ENCODE measurements at regions not wholly inside any gene's neighbourhood (a gene's known extent, or its start where the extent isn't known, plus 50 kb on each side); places are given as distances from the start of the nearest gene placed in this dataset.
A peak's percentile ranks its signal among the peaks of the same experiment; 100 is the strongest.
"Not testable (repeated sequence)": the region's sequence is repeated elsewhere in the genome, so short reads cannot be mapped to it uniquely, and the experiment has no call there.

DNA sequence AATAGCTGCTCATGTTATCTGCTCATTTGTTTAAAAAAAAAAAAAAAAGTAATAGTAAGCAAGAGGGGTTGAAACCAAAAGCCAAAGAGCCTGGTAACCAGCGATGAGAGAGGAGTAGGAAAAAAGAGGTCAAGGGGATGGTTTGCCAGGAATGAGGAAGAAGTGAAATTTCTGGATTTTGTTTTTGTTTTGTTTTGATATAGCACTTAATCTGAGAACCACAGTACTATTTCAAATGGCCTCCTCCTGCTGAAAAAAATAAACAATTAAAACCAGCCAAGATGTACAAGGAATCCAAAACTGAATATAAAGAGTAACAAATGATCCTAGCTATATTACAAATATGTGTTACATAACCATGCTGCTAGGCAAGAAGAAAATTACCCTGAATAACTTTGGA lies 213.1 kb downstream of the FGFR2 start:
- DNase-seq (ENCODE audit: low spot score): no peak

DNA sequence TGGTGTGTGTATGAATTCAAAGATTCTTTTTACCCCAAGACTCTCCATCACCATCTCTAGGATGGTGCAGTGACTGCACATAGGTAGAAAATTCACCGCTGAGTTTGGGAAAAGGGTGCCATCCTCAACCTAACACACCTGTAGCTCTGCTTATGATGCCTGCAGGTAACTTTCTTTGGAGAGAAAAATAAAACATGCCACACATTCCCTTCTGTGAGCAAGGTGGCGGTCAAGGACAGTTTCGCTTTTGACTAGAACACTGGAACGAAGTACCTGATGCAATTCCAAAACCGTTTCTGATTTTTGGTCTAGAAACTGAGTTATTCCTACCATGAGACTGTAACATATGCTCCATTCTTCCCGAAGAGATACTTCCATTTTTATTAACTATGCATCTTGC lies 205.6 kb downstream of the FGFR2 start:
- DNase-seq (ENCODE audit: low spot score): no peak

DNA sequence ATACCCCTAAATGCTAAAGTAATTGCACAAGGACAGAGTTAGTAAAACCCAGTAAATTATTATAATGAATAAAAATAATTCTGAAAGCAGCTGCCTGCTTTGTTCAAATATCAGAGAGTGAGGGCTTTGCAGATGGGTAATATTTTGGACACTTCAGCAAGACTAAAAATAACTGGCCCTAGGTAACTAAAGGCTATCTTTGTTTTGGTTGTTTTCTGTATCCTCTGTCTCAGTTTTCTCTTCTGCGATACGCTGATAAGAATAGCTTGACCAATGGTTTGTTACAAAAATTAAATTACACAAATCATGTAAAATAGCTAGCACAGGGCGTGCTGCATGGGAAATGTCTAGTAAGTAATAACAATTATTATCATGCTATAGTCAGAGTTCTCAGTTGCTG lies 204.7 kb downstream of the FGFR2 start:
- no peak for DNase-seq (ENCODE audit: low spot score)

DNA sequence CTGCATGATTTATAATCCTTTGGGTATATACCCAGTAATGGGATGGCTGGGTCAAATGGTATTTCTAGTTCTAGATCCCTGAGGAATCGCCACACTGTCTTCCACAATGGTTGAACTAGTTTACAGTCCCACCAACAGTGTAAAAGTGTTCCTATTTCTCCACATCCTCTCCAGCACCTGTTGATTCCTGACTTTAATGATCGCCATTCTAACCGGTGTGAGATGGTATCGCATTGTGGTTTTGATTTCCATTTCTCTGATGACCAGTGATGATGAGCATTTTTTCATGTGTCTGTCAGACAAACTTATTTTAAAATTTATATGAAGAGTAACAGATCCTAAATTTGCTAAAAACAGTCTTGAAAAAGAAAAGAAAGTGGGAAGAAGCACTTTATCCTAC lies 197.7 kb downstream of the FGFR2 start:
- not testable (repeated sequence) for DNase-seq (ENCODE audit: low spot score)

DNA sequence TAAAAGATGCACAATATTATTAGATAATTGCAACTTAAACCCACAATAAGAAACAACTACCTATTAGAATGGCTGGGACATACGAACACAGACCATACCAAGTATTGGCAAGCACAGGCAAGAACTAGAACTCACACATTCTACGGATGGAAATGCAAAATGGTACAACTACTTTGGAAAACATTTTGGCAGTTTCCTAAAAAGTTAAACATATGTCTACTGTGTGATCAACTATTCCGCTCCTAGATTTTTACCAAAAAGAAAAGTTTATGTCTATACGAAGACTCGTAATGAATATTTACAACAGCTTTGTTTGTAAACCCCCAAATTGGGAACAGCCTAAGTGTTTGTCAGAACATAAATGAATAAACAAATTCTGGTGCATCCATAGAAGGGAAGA lies 194.7 kb downstream of the FGFR2 start:
- no peak for DNase-seq (ENCODE audit: low spot score)

DNA sequence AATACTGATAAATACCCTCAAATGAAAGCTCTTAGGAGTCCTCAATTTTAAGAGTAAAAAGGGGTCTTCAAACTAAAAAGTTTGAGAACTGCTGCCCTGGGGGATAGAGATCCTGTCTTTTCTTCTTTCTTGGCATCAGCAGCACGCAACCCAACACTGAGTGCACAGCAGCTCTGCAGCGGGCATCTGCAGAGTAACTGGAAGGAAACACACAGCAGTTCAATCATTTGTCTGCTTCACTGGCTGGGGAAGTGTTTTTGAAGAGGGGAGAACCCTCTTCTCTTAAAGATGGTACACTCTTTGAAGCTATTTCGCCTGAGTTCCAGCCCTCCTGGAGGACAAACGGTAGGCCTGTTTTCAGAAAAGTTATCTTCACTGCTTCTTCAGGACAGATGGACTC lies 193.6 kb downstream of the FGFR2 start:
- DNase-seq (ENCODE audit: low spot score): no peak

DNA sequence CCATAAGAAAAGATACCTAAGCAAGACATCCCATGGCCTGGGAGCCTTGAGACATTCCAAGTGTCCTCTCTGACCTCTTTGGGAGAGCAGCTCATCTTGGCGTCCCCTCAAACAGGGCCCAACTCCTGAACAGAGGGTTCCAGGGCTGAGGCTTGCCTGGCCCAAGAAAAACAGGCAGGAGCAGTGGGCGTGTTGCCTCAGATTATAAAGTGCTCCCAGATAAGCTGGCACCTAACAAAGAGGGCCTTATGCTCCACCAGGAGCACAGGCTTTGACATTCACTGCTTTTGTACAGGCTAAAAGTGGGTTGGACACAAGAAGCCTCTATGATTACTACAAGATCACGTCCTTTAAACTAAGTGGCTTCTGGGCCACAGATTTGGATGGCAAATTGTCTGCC lies 193.1 kb downstream of the FGFR2 start:
- no peak for DNase-seq (ENCODE audit: low spot score)

DNA sequence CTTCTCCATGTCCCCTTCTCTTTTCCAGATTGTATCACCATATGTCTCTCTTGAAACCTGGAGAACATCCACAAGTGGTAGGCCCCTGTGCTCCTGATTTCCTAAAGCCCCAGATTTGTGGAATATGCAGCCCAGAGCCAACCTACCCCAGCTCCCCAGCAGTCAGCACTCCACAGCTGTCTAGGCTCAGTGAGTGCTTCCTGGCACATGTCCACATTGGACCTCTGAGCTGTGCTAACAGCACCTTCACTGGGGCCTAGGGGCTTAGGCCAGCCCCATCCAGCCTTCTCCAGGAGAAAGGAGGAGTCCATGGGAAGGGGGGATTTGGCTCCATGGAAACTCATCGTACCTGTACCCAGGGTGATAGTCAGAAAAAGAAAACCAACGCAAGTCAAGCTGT lies 192.7 kb downstream of the FGFR2 start:
- DNase-seq (ENCODE audit: low spot score): no peak

DNA sequence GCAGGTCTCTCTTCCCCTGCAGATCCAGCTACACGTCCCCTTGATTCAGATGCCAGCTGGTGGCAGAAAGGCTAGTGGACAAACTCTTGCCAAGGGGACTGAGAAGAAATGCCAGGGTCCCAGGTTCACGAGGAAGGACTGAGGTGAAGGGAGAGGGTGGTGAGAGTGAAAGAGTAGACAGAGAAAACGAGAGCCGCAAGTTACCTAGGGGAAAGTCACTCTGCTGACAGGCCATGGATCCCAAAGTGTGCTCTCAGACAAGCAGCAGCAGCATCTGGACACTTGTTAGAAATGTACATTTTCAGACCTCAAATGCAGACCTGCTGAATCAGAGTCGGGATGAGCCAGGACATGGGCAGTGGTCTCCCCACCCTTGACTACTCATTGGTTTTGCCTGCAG lies 192.3 kb downstream of the FGFR2 start:
- no peak for DNase-seq (ENCODE audit: low spot score)

DNA sequence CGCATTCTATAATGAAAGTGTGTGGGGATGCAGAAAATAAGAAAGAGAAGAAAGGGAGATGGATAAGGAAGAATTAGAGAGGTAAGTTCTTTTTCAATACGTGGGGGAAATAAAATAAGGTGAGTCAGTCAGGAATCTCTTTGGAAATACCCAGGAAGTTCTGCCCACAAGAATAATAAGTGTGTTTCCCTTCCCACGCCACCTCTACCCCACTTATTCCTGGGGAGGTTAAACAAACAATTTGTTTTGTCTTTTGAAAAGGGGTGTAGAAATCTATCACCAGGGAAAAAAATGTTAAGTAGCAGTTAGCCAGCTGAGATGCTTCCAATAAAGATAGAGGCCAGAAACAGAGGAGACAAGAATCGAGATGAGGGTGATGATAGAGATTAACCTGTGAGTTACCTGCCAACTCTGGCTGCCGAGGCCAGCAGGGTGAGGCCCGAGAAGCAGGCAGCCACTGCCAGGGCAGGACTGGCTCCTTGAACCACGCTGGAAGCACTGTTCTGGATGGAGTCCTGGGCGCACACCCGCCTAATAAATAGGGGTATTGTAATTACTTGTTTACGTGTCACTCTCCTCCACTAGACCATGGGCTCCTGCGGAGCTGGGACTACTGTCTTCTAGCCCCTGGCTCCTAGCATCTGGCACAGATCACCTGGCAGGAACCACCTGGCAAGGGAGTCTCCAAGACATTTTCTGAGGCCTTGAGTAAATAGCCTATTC lies 191.3 kb downstream of the FGFR2 start:
- no peak for DNase-seq (ENCODE audit: low spot score)

DNA sequence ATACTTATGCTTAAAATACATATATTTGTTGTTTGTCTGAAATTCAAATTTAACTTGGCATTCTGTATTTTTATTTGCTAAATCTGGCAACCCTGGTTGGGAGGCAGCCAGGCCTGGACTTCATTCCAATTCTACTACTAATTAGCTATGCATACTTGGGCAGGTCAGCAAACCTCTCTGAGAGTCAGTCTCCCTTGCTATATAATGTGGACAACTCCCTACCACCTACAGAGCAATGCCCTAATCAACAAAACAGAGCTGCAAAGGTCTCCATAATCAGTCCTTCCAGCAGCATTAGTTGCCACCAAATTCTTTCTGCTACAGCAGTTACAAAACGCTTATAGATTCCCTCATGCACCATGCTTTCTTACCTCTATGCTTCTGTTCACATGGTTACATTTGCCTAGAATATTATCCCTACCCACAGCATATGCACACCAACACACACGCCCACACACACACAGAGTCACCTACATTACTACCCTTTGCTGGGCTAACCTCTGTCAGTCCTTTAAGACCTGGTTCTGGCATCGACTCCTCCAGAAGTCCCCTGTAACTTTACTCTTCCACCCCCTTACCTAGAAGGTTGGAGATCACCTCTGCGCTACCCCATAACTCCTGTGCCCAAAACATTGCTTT lies 188.7 kb downstream of the FGFR2 start:
- no peak for DNase-seq (ENCODE audit: low spot score)

DNA sequence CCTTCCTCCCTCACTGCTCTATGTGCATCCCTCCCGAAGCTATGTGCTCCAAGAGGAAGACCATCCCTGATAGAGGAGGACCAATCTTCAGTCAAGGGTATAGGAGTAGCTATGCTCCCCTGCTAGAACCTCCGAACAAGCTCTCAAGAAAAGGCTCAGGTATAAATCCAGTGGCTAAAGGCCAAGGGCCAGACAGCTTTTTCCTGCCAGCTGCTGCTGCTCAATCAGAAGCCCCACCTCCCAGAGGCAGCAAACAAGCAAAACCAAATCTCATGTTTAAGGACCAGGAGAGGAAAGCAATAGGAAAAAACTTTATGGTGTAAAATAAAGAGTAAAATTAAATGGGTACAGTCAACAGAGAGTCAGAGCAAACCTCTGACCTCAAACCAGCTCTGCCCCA lies 187.2 kb downstream of the FGFR2 start:
- DNase-seq (ENCODE audit: low spot score): no peak

DNA sequence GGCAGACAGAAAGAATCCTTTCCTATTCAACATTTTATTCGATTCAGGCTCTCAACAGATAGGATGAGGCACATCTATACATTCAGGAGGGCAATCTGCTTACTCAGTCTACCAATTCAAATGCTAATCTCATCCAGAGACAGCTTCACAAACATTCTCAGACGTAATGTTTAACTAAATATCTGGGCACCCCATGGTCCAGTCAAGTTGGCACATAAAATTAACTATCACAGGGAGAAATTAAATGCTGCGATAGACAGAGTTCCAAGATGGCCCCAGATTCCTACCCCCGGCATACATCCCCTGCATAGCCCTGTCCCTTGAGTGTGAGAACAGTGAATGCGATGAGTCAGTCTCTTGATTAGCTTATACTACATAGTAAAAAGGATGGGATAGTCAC lies 184.3 kb downstream of the FGFR2 start:
- no peak for DNase-seq (ENCODE audit: low spot score)

DNA sequence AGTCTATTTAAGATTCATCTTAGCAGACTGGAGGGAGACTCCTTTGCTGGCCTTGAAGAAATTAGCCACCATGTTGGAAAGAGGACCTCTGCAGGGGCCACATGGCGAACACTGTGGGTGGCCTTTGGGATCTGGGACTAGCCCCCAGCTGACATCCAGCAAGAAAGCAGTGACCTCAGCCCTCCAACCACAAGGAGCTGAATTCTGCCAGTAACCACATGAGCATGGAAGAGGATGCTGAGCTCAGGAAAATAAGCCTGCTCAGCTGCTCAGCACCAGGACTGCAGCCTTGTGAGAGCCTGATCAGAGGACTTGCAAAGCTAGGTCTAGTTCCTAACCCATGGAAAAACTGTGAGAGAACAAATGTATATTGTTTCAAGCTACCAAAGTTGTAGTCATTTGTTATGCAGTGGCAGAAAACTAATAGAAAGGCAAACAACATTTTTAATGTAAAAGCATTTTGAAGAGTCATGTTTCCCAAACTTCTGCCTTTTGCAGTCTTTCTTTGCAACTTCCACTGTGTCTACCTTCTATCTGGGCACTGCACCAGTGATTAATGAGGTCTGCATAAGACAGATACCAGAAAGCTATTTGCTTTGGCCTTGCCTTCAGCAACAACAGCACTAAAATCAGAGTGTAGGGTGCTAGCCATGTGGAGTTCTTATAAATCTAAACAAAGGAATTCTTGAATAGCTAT lies 183.7 kb downstream of the FGFR2 start:
- DNase-seq (ENCODE audit: low spot score): no peak

DNA sequence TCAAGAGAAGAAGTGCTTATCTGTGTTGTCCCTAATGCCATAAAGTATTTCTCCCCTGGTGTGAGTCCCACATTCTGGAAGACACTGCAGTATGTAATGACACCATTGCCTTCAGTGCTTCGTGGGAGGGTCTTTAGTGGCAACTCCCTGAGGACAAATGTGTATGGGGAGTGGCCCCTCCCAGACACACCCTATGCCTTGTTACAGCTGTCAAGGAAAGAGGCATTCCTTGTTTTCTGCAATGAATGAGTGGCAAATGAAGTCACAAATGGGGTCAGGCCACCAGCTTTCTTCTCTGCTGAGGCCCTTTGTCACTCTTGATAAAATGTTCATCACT lies 183.2 kb downstream of the FGFR2 start:
- no peak for DNase-seq (ENCODE audit: low spot score)

DNA sequence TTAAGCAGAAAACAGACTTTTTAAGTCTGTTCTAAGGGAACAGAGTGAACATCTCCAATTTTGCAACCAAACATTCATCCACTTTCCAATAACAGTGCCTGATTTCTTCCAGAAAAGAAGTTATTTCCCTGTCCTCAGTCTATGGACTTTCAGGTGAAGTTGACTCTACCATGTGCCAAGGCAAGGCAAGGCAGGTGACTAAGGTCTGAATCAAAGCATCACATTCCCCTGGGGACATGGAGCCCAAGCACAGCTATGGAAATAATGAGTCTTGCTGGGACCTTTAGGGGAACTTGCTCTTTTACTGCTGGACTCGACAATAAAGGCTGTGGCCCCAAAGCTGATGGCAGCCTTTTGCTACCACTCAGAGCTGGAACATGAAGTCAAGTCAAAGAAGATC lies 182.2 kb downstream of the FGFR2 start:
- no peak for DNase-seq (ENCODE audit: low spot score)

DNA sequence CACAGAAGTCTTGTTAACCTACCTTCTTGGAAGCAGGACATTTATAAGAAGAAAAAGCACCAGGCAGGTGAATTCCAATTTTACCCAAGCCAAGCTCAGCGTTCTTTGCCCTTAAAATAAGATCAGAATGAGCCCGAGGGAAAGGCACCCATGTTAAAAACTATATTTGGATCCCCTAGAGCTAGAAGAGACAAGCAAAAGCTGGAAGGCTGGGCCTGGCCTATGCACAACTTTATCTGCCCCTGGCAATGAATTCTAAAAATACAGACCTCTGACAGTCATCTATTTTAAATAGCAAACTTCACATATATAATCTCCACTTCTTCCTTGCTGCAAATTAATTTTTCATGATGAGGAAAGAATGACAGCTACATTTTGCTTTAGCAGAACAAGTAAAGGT lies 180.9 kb downstream of the FGFR2 start:
- DNase-seq (ENCODE audit: low spot score): no peak

DNA sequence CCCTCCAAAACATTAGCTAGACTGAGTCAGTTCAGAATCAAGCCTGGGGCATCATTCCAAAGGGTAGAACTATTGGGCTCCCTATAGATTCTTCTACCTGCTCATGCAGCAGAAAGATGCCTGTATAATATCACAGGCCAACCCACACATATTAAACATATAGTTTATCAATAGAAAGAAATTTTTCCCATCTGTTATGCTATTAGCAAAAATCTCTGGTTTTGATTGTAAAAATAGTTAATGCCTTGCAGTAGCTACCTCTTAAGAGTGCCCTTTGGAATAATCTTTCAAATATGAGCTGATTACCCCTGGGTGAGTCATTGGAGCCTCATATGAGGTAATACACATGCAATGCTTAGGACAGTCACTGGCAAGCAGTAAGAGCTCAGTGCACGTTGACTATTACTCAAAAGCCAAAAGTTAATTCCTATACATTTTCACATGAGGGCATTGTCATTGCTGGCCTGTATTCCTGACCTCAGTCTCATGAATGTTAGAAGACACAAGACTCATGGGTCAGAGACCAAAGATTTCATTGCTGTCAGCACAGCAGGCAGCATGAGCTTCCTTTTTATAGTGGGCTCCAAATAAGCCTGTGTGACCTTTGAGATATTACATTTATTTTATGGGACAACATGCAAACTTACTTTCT lies 180.0 kb downstream of the FGFR2 start:
- DNase-seq (ENCODE audit: low spot score): no peak

DNA sequence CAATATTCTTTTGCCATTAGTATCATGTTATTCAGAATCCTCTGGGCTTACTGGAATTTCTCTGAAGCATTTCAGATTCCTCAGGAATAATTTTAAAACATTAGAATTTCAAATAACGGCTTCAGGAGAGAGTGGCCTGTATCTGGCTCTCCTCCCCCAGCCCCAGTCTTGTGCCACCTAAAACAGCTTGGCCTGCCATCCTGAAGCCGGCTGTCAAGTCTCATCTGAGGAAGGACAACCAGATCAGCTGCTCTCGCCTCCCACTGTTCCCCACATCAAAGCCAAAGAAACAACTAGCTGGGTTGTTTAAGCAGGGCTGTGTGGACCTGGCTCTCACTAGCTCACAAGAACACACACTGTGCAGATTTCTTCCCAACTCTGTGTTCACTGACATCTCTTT lies 178.2 kb downstream of the FGFR2 start:
- no peak for DNase-seq (ENCODE audit: low spot score)

DNA sequence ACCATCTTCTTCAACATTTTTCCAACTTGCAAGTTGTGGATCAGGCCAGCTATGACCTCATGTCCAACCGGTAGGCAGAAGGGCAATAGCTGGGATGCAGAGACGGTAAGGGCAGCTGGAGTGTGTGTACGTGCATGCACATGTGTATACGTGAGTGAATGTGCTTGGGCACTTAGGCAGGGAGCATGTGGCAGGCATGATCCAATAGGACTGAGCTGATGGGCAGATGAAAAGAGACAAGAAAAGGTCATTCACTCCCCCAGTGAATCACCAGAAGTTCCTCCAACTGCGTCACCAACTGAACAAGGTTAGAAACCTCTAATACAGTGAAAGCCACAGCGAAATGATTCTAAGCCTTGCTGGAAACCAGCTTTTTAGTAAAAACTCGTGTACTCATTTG lies 176.1 kb downstream of the FGFR2 start:
- no peak for DNase-seq (ENCODE audit: low spot score)

DNA sequence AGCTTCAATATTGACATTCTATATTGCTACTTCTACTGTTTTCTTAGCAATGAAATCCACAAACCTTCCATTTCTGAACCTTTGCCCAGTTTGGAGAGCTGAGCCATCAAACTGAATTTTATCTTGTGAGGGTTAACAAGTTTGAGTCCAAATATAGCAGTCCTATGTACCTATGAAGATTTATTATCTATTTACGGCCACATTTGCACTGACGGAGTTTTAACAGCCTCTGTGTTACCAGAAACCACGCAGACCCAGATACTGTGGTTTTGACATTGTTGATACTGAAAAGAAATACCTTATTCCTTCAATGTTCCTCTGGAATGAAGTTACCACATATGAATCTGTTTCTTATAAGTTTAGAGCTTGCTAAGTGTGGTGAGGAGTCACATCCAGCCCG lies 172.6 kb downstream of the FGFR2 start:
- no peak for DNase-seq (ENCODE audit: low spot score)

DNA sequence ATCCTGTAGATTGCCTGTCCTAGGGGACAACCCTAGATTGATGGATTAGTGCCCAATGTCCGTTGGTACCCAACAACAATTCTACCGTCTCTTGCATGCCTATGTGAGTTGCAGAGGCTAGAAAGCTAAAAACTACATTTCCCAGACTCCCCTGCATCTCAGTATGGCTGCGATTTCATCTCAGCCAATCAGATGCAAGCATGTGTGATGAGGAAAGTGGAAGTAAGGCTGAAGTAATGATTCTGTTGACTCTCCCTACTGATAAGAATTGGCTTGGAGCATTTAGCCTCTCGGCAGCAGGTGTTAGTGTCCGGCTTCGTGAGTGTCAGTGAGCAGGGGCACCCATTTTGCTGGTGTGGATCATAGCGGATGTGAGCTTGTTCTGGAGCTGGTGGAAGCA lies 171.9 kb downstream of the FGFR2 start:
- peak; percentile 37 for DNase-seq (ENCODE audit: low spot score)
